ENCODE measurements at regions not wholly inside any gene's neighbourhood (a gene's known extent, or its start where the extent isn't known, plus 50 kb on each side); places are given as distances from the start of the nearest gene placed in this dataset.
A peak's percentile ranks its signal among the peaks of the same experiment; 100 is the strongest.

DNA sequence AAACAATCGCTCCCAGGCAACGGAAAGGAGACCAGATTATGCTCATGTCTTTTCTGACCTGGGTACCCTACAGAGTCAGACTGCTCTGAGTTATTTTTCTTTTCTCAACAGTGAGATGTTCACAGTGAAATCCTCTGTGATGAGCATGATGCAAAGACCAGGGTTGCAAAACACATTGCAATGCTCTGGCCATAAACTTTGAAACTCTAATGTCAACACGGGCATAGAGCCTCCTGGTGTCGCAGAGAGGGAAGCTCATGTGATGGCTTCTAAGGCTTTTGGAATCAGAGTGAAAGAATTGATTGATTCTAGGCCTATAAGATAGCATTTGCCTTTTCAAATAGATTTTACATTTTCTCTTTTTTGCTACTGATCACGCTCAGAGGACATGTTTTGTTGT is 193.4 kb downstream of the RASSF9 start (continued):
- TF ChIP-seq ZMAT3 (CRISPR knock-in tag; conservative IDR thresholded peaks at IDR 0.05) = no peak
- TF ChIP-seq ZNF670 (CRISPR knock-in tag; IDR thresholded peaks at IDR 0.05; ENCODE audit: borderline replicate concordance) = 0 out of 2 replicates have a peak, but pooled peaks have one; percentile 41
- no peak for TF ChIP-seq EEA1 (CRISPR knock-in tag; IDR thresholded peaks at IDR 0.05; ENCODE audit: borderline replicate concordance)
- TF ChIP-seq SALL2 (CRISPR knock-in tag; IDR thresholded peaks at IDR 0.05) = no peak
- 0 out of 2 replicates have a peak, but pooled peaks have one; percentile 30 for TF ChIP-seq ELF3 (CRISPR knock-in tag; IDR thresholded peaks at IDR 0.05)
- TF ChIP-seq ZNF44 (CRISPR knock-in tag; IDR thresholded peaks at IDR 0.05) = no peak
- TF ChIP-seq CEBPZ (IDR thresholded peaks at IDR 0.05; ENCODE audit: low read length) = no peak
- TF ChIP-seq FOXC1 (CRISPR knock-in tag; IDR thresholded peaks at IDR 0.05; ENCODE audit: borderline replicate concordance) = no peak
- TF ChIP-seq, protein P1, sequence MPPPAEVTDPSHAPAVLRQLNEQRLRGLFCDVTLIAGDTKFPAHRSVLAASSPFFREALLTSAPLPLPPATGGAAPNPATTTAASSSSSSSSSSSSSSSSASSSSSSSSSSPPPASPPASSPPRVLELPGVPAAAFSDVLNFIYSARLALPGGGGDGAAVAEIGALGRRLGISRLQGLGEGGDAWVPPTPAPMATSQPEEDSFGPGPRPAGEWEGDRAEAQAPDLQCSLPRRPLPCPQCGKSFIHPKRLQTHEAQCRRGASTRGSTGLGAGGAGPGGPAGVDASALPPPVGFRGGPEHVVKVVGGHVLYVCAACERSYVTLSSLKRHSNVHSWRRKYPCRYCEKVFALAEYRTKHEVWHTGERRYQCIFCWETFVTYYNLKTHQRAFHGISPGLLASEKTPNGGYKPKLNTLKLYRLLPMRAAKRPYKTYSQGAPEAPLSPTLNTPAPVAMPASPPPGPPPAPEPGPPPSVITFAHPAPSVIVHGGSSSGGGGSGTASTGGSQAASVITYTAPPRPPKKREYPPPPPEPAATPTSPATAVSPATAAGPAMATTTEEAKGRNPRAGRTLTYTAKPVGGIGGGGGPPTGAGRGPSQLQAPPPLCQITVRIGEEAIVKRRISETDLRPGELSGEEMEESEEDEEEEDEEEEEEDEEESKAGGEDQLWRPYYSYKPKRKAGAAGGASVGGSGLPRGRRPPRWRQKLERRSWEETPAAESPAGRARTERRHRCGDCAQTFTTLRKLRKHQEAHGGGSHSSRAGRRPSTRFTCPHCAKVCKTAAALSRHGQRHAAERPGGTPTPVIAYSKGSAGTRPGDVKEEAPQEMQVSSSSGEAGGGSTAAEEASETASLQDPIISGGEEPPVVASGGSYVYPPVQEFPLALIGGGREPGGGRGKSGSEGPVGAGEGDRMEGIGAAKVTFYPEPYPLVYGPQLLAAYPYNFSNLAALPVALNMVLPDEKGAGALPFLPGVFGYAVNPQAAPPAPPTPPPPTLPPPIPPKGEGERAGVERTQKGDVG (CRISPR knock-in tag; IDR thresholded peaks at IDR 0.05; ENCODE audit: borderline replicate concordance) = no peak
- TF ChIP-seq PITX1 (CRISPR knock-in tag; IDR thresholded peaks at IDR 0.05) = no peak
- no peak for TF ChIP-seq ZNF383 (CRISPR knock-in tag; IDR thresholded peaks at IDR 0.05; ENCODE audit: borderline replicate concordance)
- no peak for TF ChIP-seq ZNF713 (CRISPR knock-in tag; IDR thresholded peaks at IDR 0.05)
- TF ChIP-seq ZNF501 (CRISPR knock-in tag; IDR thresholded peaks at IDR 0.05) = no peak
- TF ChIP-seq ZNF468 (CRISPR knock-in tag; IDR thresholded peaks at IDR 0.05) = no peak
- TF ChIP-seq CENPX (CRISPR knock-in tag; IDR thresholded peaks at IDR 0.05) = no peak
- peak; percentile 37; the same call in 1 of the 2 replicates for TF ChIP-seq HMG20A (CRISPR knock-in tag; IDR thresholded peaks at IDR 0.05; ENCODE audit: borderline replicate concordance)
- TF ChIP-seq, protein P2, sequence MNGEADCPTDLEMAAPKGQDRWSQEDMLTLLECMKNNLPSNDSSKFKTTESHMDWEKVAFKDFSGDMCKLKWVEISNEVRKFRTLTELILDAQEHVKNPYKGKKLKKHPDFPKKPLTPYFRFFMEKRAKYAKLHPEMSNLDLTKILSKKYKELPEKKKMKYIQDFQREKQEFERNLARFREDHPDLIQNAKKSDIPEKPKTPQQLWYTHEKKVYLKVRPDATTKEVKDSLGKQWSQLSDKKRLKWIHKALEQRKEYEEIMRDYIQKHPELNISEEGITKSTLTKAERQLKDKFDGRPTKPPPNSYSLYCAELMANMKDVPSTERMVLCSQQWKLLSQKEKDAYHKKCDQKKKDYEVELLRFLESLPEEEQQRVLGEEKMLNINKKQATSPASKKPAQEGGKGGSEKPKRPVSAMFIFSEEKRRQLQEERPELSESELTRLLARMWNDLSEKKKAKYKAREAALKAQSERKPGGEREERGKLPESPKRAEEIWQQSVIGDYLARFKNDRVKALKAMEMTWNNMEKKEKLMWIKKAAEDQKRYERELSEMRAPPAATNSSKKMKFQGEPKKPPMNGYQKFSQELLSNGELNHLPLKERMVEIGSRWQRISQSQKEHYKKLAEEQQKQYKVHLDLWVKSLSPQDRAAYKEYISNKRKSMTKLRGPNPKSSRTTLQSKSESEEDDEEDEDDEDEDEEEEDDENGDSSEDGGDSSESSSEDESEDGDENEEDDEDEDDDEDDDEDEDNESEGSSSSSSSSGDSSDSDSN (CRISPR knock-in tag; IDR thresholded peaks at IDR 0.05) = no peak
- no peak for TF ChIP-seq MTA3 (CRISPR knock-in tag; IDR thresholded peaks at IDR 0.05)
- TF ChIP-seq, protein P3, sequence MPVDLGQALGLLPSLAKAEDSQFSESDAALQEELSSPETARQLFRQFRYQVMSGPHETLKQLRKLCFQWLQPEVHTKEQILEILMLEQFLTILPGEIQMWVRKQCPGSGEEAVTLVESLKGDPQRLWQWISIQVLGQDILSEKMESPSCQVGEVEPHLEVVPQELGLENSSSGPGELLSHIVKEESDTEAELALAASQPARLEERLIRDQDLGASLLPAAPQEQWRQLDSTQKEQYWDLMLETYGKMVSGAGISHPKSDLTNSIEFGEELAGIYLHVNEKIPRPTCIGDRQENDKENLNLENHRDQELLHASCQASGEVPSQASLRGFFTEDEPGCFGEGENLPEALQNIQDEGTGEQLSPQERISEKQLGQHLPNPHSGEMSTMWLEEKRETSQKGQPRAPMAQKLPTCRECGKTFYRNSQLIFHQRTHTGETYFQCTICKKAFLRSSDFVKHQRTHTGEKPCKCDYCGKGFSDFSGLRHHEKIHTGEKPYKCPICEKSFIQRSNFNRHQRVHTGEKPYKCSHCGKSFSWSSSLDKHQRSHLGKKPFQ (CRISPR knock-in tag; IDR thresholded peaks at IDR 0.05; ENCODE audit: insufficient replicate concordance) = no peak
- no peak for TF ChIP-seq ZFP41 (CRISPR knock-in tag; IDR thresholded peaks at IDR 0.05; ENCODE audit: borderline replicate concordance)

All from HepG2 (cell line).